HCT116 (cell line): ENCODE measurements at regions not wholly inside any gene's neighbourhood (a gene's known extent, or its start where the extent isn't known, plus 50 kb on each side); places are given as distances from the start of the nearest gene placed in this dataset.

Source experiments
- ATF3 ChIP-seq: IDR thresholded peaks from 2 replicates; pipeline ENCODE4 v1.6.1; 2012
- CTCF ChIP-seq, 3 experiments: fragments of 200-600 bp in 1 of 3; sonication (generic) in 1 of 3; IDR thresholded peaks in 2 of 3; conservative IDR thresholded peaks in 1 of 3; 2 replicates each; pipeline ENCODE4 v1.5.1; 2012 to 2017; ENCODE audit warnings: low read depth in 2 of 3, low read length in 2 of 3, antibody characterized with exemption in 1 of 3, borderline replicate concordance in 1 of 3, control low read depth in 1 of 3, mild to moderate bottlenecking in 1 of 3, mixed read lengths in 1 of 3, mixed run types in 1 of 3, moderate library complexity in 1 of 3; ENCODE audit not compliant: insufficient read depth in 1 of 3
- FOSL1 ChIP-seq: IDR thresholded peaks from 2 replicates; pipeline ENCODE4 v1.6.1; 2012; ENCODE audit warnings: low read depth
- POLR2A ChIP-seq: IDR thresholded peaks from 2 replicates; pipeline ENCODE4 v1.7.0; 2011; ENCODE audit warnings: borderline replicate concordance; ENCODE audit not compliant: insufficient read depth, insufficient read length; ENCODE audit errors: extremely low read depth
- RAD21 ChIP-seq: IDR thresholded peaks from 2 replicates; pipeline ENCODE4 v1.6.1; 2012; ENCODE audit warnings: low read depth, mild to moderate bottlenecking
- SIN3A ChIP-seq: IDR thresholded peaks from 2 replicates; pipeline ENCODE4 v1.6.1; 2012; ENCODE audit warnings: low read depth
- SRF ChIP-seq: IDR thresholded peaks from 2 replicates; pipeline ENCODE4 v1.6.1; 2012; ENCODE audit warnings: low read depth
- ZBTB33 ChIP-seq: IDR thresholded peaks from 2 replicates; pipeline ENCODE4 v1.6.1; 2011; ENCODE audit warnings: mild to moderate bottlenecking, low read length, moderate library complexity; ENCODE audit not compliant: insufficient replicate concordance; ENCODE audit errors: extremely low read depth
- ZFX ChIP-seq: fragments of 450-650 bp; IDR thresholded peaks from 2 replicates; pipeline ENCODE4 v1.6.1; 2017
- ZNF274 ChIP-seq: fragments of 200-500 bp; sonication (Bioruptor generic); IDR thresholded peaks from 2 replicates; pipeline ENCODE4 v1.6.1; 2014; ENCODE audit warnings: mild to moderate bottlenecking, low read depth, low read length, inconsistent platforms
- TF ChIP-seq, protein P1 (sequence below): IDR thresholded peaks from 2 replicates; pipeline ENCODE4 v1.6.1; 2012

- TF ChIP-seq ZNF274 (no peak), POLR2A (no peak), RAD21 (no peak), ZFX (no peak), CTCF (IDR thresholded peaks at IDR 0.05 in 2 of 3, conservative IDR thresholded peaks at IDR 0.05 in 1 of 3; ENCODE audit: borderline replicate concordance in 1 of 3, insufficient read depth in 1 of 3, low read depth in 2 of 3, low read length in 2 of 3) (no peak), SRF (no peak), ZBTB33 (no peak), ATF3 (no peak), FOSL1 (no peak), SIN3A (no peak)
- TF ChIP-seq, protein P1, sequence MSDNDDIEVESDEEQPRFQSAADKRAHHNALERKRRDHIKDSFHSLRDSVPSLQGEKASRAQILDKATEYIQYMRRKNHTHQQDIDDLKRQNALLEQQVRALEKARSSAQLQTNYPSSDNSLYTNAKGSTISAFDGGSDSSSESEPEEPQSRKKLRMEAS: no peak
Measured at GRCh38 chr6:71124340-71124739, 164.3 kb upstream of the OGFRL1 start.
